ENCODE measurements at regions not wholly inside any gene's neighbourhood (a gene's known extent, or its start where the extent isn't known, plus 50 kb on each side); places are given as distances from the start of the nearest gene placed in this dataset.

DNA sequence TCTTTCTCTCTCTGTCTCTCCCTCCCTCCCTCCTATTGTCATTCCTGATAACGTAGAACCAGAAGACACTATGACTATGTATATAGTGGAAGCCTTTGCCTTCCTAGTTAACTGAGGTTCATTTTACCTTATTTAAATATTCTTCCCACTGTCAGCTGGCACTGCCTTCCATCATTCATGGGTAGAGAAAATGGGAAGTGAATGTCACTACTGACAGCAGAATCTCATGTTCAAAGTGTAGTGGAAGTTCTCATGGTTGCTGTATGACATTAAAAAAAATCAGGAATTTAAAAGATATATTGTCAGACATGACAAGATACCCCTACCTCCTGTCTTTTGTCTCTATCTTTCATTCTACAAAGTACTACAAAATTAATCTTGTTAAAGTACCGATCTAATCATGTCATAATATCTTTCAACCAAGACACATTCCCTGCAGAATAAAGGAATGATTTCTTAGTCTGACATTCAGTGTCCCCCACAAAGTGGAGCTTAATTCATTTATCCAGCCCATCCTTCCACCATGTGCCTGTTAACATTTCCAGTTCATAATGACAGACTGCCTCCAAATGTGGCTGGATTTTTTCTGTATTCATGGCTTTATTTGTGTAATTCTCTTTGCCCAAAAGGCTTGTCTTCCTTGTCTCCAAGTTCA, 250.1 kb upstream of the CDH20 start:
- intact Hi-C loops (cut with DNase I): no loop called here
- TF ChIP-seq POLR2A (IDR thresholded peaks at IDR 0.05) (no peak), POLR2AphosphoS5 (IDR thresholded peaks at IDR 0.05; ENCODE audit: insufficient read depth in 1 of 2, low read depth in 1 of 2) (no peak)
- TF ChIP-seq, protein P1, sequence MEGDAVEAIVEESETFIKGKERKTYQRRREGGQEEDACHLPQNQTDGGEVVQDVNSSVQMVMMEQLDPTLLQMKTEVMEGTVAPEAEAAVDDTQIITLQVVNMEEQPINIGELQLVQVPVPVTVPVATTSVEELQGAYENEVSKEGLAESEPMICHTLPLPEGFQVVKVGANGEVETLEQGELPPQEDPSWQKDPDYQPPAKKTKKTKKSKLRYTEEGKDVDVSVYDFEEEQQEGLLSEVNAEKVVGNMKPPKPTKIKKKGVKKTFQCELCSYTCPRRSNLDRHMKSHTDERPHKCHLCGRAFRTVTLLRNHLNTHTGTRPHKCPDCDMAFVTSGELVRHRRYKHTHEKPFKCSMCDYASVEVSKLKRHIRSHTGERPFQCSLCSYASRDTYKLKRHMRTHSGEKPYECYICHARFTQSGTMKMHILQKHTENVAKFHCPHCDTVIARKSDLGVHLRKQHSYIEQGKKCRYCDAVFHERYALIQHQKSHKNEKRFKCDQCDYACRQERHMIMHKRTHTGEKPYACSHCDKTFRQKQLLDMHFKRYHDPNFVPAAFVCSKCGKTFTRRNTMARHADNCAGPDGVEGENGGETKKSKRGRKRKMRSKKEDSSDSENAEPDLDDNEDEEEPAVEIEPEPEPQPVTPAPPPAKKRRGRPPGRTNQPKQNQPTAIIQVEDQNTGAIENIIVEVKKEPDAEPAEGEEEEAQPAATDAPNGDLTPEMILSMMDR (IDR thresholded peaks at IDR 0.05): no peak

DNA sequence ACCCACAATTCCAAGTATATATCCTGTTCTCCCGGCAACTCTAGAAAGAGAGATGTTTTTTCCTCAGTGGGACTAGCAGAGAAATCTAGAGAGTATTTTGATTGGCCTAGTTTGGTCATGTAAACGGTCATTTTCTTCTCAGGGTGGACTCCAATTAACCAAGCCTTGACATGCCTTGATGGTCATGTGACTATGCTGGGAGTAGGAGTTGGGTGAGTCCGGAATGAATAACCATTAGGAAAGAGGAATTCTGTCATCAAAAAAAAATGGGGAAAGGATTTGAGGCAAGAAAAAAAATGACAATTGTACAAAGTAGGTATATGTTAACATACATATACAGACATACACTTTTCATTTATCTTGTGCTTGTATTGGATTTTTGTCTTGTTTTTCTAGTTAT, 248.2 kb upstream of the CDH20 start:
- H3K4me3 ChIP-seq: no peak overlapping the region
- DNase-seq (ENCODE audit: extremely low spot score in 2 of 2): no peak
- intact Hi-C loops (cut with DNase I): no loop called here

More for the DNA sequence above, 250.1 kb upstream of the CDH20 start:
- H3K4me1 ChIP-seq: no peaks in the 10 kb centered on the region
- DNase-seq (ENCODE audit: extremely low spot score in 2 of 2): no peak
- no peak overlapping the region for H3K4me3 ChIP-seq
- no peaks in the 10 kb centered on the region for H3K27me3 ChIP-seq
- no peaks in the 10 kb centered on the region for H3K36me3 ChIP-seq
- no peak overlapping the region for H3K27ac ChIP-seq
- H3K9me3 ChIP-seq: no peaks in the 10 kb centered on the region

DNA sequence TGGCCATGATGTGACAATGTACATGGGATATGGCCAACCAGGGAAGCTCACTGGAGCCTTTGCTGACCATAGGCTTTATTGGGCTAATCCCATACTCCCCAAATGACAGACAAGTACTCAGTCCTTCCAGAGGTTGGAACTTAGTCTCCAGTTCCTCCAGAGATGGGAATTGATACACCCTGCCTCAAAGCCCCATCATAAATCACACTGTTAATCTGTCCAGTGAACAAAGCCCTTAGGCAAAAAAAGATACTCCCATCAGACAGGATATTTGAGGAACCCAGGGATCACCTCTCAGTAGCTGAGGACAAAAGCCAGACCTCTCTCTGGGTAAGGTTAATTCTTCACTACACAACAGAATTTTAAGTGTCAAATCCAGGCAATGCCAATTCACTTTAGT, 247.5 kb upstream of the CDH20 start:
- TF ChIP-seq, protein P1 (IDR thresholded peaks at IDR 0.05): no peak
- TF ChIP-seq POLR2AphosphoS5 (IDR thresholded peaks at IDR 0.05; ENCODE audit: insufficient read depth in 1 of 2, low read depth in 1 of 2) (no peak), POLR2A (IDR thresholded peaks at IDR 0.05) (no peak)
- no peak for DNase-seq (ENCODE audit: extremely low spot score in 2 of 2)
- Histone ChIP-seq H3K36me3 (no peaks in the 10 kb centered on the region), H3K27ac (no peak overlapping the region), H3K4me1 (no peaks in the 10 kb centered on the region), H3K4me3 (no peak overlapping the region), H3K27me3 (no peaks in the 10 kb centered on the region), H3K9me3 (no peaks in the 10 kb centered on the region)
- intact Hi-C loops (cut with DNase I): no loop called here

More for the DNA sequence above, 248.2 kb upstream of the CDH20 start:
- H3K9me3 ChIP-seq: no peaks in the 10 kb centered on the region
- no peaks in the 10 kb centered on the region for H3K4me1 ChIP-seq
- H3K27ac ChIP-seq: no peak overlapping the region
- no peaks in the 10 kb centered on the region for H3K36me3 ChIP-seq
- no peaks in the 10 kb centered on the region for H3K27me3 ChIP-seq
- no peak for TF ChIP-seq POLR2AphosphoS5 (IDR thresholded peaks at IDR 0.05; ENCODE audit: insufficient read depth in 1 of 2, low read depth in 1 of 2)
- TF ChIP-seq, protein P1 (IDR thresholded peaks at IDR 0.05): no peak
- no peak for TF ChIP-seq POLR2A (IDR thresholded peaks at IDR 0.05)

DNA sequence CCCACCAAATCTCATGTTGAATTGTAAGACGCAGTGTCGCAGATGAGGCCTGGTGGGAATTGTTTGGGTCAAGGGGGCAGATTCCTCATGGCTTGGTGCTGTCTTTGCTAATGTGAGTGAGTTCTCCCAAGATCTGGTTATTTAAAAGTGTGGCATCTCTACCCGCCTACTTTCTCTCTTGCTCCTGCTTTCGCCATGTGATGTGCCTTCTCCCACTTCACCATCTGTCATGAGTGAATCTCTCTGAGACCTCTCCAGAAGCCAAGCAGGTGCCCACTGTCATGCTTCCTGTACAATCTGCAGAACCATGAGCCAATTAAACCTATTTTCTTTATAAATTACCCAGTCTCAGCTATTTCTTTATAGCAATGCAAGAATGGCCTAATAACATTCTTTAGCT, 246.6 kb upstream of the CDH20 start:
- intact Hi-C loops (cut with DNase I): no loop called here
- Histone ChIP-seq H3K27ac (no peak overlapping the region), H3K36me3 (no peaks in the 10 kb centered on the region)

DNA sequence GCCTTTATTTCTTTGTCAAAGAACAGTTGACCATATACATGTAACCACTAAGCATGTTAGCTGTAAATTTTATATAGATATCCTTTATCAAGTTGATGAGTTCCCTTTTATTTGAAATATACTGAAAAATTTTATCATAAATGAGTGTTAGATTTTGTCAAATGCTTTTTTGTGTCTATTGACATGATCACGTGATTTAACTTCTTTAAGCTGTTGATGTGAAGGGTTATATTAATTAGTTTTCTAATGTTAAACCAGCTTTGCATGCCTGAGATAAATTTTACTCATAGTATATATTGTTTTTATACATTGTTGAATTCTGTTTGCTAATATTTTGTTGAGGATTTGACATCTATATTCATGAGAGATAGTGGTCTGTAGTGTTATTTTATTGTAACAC, 241.9 kb upstream of the CDH20 start:
- intact Hi-C loops (cut with DNase I): no loop called here
- H3K4me3 ChIP-seq: no peak overlapping the region
- TF ChIP-seq, protein P1 (IDR thresholded peaks at IDR 0.05): no peak
- TF ChIP-seq POLR2A (IDR thresholded peaks at IDR 0.05): no peak
- no peak for TF ChIP-seq POLR2AphosphoS5 (IDR thresholded peaks at IDR 0.05; ENCODE audit: insufficient read depth in 1 of 2, low read depth in 1 of 2)

More for the DNA sequence above, 246.6 kb upstream of the CDH20 start:
- Histone ChIP-seq H3K27me3 (no peaks in the 10 kb centered on the region), H3K9me3 (no peaks in the 10 kb centered on the region), H3K4me3 (no peak overlapping the region), H3K4me1 (no peaks in the 10 kb centered on the region)
- DNase-seq (ENCODE audit: extremely low spot score in 2 of 2): no peak
- TF ChIP-seq, protein P1 (IDR thresholded peaks at IDR 0.05): no peak
- TF ChIP-seq POLR2A (IDR thresholded peaks at IDR 0.05) (no peak), POLR2AphosphoS5 (IDR thresholded peaks at IDR 0.05; ENCODE audit: insufficient read depth in 1 of 2, low read depth in 1 of 2) (no peak)

More for the DNA sequence above, 241.9 kb upstream of the CDH20 start:
- Histone ChIP-seq H3K4me1 (no peaks in the 10 kb centered on the region), H3K27me3 (no peaks in the 10 kb centered on the region), H3K27ac (no peak overlapping the region), H3K9me3 (no peaks in the 10 kb centered on the region), H3K36me3 (no peaks in the 10 kb centered on the region)
- DNase-seq (ENCODE audit: extremely low spot score in 2 of 2): no peak
